HEK293T (cell line): ENCODE measurements at regions not wholly inside any gene's neighbourhood (a gene's known extent, or its start where the extent isn't known, plus 50 kb on each side); places are given as distances from the start of the nearest gene placed in this dataset.

ENCODE experiments used
- ARNT ChIP-seq: fragments of 450-650 bp; IDR thresholded peaks from 2 replicates; pipeline ENCODE4 v1.6.1; 2017; ENCODE audit warnings: mild to moderate bottlenecking
- BHLHE40 ChIP-seq: fragments of 450-650 bp; IDR thresholded peaks from 2 replicates; pipeline ENCODE4 v1.6.1; 2016; ENCODE audit warnings: mild to moderate bottlenecking, moderate library complexity, borderline replicate concordance
- CTBP1 ChIP-seq: fragments of 450-650 bp; IDR thresholded peaks from 2 replicates; pipeline ENCODE4 v1.6.1; 2016; ENCODE audit warnings: borderline replicate concordance
- ELF4 ChIP-seq: fragments of 450-650 bp; IDR thresholded peaks from 2 replicates; pipeline ENCODE4 v1.6.1; 2017; ENCODE audit warnings: antibody characterized with exemption
- FOXM1 ChIP-seq: fragments of 450-650 bp; IDR thresholded peaks from 2 replicates; pipeline ENCODE4 v1.6.1; 2017; ENCODE audit warnings: mild to moderate bottlenecking, borderline replicate concordance
- HDGF ChIP-seq: fragments of 450-650 bp; IDR thresholded peaks from 2 replicates; pipeline ENCODE4 v1.6.1; 2017; ENCODE audit warnings: antibody characterized with exemption, borderline replicate concordance
- LEF1 ChIP-seq: fragments of 450-650 bp; IDR thresholded peaks from 2 replicates; pipeline ENCODE4 v1.6.1; 2017; ENCODE audit warnings: mild to moderate bottlenecking, borderline replicate concordance
- NFRKB ChIP-seq: fragments of 450-650 bp; IDR thresholded peaks from 2 replicates; pipeline ENCODE4 v1.6.1; 2016; ENCODE audit warnings: mild to moderate bottlenecking, moderate library complexity
- PKNOX1 ChIP-seq: fragments of 450-650 bp; IDR thresholded peaks from 2 replicates; pipeline ENCODE4 v1.6.1; 2016
- SP1 ChIP-seq: fragments of 450-650 bp; IDR thresholded peaks from 2 replicates; pipeline ENCODE4 v1.6.1; 2017
- SUZ12 ChIP-seq: fragments of 450-650 bp; IDR thresholded peaks from 2 replicates; pipeline ENCODE4 v1.6.1; 2016; ENCODE audit warnings: mild to moderate bottlenecking
- ZNF384 ChIP-seq: fragments of 450-650 bp; IDR thresholded peaks from 2 replicates; pipeline ENCODE4 v1.6.1; 2016

DNA sequence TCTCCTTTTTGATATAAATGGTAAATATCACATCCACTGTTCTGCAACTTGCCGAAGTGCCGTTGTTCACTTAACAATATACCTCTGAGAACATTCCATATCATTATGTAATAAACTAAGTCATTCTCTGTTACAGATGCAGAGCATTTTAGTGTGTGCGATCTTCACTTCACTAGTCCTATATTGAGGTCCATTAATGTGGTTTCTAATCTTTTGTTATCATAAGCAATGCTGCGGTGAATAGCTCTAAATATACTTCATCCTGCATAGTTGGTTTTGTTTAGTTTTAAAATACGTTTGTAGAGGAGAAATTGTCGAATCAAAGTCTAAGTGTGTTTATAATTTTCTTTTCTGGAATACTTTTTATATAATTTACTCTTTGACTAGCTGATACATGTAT is 280.3 kb upstream of the TRIB2 start:
- TF ChIP-seq SP1 (no peak), BHLHE40 (no peak), CTBP1 (no peak), HDGF (no peak), FOXM1 (no peak), ARNT (no peak), LEF1 (no peak), ELF4 (no peak), PKNOX1 (no peak), SUZ12 (no peak), NFRKB (no peak), ZNF384 (no peak)
